Loucy (cell line): ENCODE measurements at regions not wholly inside any gene's neighbourhood (a gene's known extent, or its start where the extent isn't known, plus 50 kb on each side); places are given as distances from the start of the nearest gene placed in this dataset.
"Not testable (repeated sequence)": the region's sequence is repeated elsewhere in the genome, so short reads cannot be mapped to it uniquely, and the experiment has no call there.

Experiments used
- CTCF ChIP-seq: fragments of 200-600 bp; sonication (generic); conservative IDR thresholded peaks from 2 replicates; pipeline ENCODE4 v1.5.1; 2014; ENCODE audit warnings: mild to moderate bottlenecking, antibody characterized with exemption, low read length
- EZH2phosphoT487 ChIP-seq: fragments of 200-600 bp; IDR thresholded peaks from 2 replicates; pipeline ENCODE4 v1.6.1; 2018; ENCODE audit warnings: antibody characterized with exemption, mild to moderate bottlenecking, moderate library complexity, borderline replicate concordance

DNA sequence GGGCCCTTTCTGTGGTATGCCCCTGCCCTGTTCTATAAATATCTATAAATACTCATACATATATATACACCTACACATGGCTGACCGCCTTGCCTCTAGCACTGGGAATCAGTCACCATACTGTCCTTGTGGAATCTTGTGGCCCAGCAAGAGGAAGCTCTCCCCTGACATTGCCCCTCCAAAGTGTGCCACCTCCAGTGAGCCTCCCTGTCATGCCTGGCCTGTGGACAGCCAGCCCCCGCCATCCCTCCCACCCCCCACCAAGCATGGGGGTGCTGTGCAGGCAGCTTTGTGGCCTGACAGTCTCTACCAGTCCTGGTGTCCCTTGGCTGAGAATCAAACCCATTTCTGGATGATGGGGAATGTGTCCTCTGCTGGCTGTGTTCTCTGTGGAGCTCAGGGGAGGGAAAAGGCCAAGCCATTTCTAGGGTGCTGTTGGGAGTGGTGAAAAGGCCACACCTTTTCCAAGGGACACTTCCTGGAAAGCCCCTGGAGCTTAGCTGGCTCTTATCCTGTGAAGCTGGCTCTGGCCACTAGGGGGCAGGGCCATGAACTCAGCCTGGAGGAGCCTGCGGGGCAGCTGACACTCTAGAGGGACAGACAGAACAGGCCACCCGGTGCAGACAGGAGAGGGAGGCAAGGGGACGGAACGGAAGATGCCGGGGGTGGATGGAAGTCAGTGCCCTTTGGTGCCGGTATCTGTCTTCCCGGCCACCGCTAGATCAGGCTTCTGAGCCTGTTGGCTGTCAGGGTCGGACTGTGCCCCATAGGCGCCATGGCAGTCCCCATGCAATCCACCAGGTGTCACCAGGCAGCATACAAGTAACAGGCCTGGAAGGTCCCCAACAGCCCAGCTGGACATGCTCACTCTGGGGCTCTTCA lies 167.2 kb downstream of the TBC1D2B start:
- TF ChIP-seq CTCF, result peak; percentile 74
- not testable (repeated sequence) for TF ChIP-seq EZH2phosphoT487
